ENCODE measurements at regions not wholly inside any gene's neighbourhood (a gene's known extent, or its start where the extent isn't known, plus 50 kb on each side); places are given as distances from the start of the nearest gene placed in this dataset.

DNA sequence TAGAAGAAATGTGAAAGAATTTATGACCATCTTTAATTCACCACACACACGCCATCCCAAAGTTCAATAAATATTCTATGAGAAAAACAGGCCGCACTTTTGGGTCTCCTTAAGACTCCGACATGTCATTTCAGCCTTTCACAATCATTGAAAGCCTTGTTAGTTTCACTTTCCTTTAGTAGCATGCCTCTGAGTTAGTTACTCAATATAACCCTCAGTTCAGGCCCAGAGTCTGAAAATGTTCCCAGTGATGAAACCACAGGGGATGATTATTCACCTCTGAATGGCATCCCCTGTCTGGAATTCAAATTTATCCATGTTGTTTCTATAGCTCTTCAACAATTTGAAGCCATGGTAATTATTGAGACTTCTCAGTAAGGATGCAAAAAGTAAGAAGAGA is 278.1 kb upstream of the NRP1 start:
- Mint-ChIP-seq H3K27ac (peak overlapping the region; percentile 22 to 90 (median 80)), H3K36me3 (no peaks in the 10 kb centered on the region), H3K4me1 (peaks cover 11% of the 10 kb centered on the region), H3K9me3 (peaks cover 0 to 12% (median 9%) of the 10 kb centered on the region in 7 donors), H3K4me3 (peak overlapping the region in 1 of 2 donors; percentile 52), H3K27me3 (ENCODE audit: low read depth in 3 of 3) (peaks cover 0 to 5% (median 2%) of the 10 kb centered on the region in 3 donors)
- H3K4me1 ChIP-seq (ENCODE audit: control insufficient read depth in 1 of 2, insufficient read depth in 2 of 2, low read length in 2 of 2), result peaks cover 13 to 14% of the 10 kb centered on the region in 2 donors
- TF ChIP-seq, protein P1, sequence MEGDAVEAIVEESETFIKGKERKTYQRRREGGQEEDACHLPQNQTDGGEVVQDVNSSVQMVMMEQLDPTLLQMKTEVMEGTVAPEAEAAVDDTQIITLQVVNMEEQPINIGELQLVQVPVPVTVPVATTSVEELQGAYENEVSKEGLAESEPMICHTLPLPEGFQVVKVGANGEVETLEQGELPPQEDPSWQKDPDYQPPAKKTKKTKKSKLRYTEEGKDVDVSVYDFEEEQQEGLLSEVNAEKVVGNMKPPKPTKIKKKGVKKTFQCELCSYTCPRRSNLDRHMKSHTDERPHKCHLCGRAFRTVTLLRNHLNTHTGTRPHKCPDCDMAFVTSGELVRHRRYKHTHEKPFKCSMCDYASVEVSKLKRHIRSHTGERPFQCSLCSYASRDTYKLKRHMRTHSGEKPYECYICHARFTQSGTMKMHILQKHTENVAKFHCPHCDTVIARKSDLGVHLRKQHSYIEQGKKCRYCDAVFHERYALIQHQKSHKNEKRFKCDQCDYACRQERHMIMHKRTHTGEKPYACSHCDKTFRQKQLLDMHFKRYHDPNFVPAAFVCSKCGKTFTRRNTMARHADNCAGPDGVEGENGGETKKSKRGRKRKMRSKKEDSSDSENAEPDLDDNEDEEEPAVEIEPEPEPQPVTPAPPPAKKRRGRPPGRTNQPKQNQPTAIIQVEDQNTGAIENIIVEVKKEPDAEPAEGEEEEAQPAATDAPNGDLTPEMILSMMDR (IDR thresholded peaks at IDR 0.05), result no peak
- DNase-seq, result peak; percentile 64 to 90 (median 87)
- whole genome bisulfite sequencing (ENCODE audit: insufficient coverage), result 23% methylated on average over 2 of the region's 3 CpGs
- H3K27me3 ChIP-seq (ENCODE audit: control insufficient read depth in 2 of 2, insufficient read depth in 2 of 2, low read length in 2 of 2), result peaks cover 0 to 2% of the 10 kb centered on the region in 2 donors
- H3K27ac ChIP-seq (ENCODE audit: low read depth in 1 of 2, low read length in 2 of 2), result peak overlapping the region in 1 of 2 donors; percentile 73
- H3K4me3 ChIP-seq (replicated peaks in 1 of 3; ENCODE audit: low read depth in 2 of 3, low read length in 3 of 3), result peak overlapping the region in 1 of 3 experiments; percentile 15
- peak overlapping the region; percentile 46 for H3K4me2 ChIP-seq (replicated peaks; ENCODE audit: extremely low read depth, low read length, poor library complexity, severe bottlenecking)
- intact Hi-C loops (cut with micrococcal nuclease), result no loop called here
- no peaks in the 10 kb centered on the region for H4K20me1 ChIP-seq (ENCODE audit: insufficient read depth, low read length)
- peak overlapping the region; percentile 74 for H2AFZ ChIP-seq (ENCODE audit: insufficient read depth, low read depth, low read length, poor library complexity, severe bottlenecking)
- no peaks in the 10 kb centered on the region for H3K9me3 ChIP-seq (replicated peaks in 1 of 2; ENCODE audit: control insufficient read depth in 1 of 2, insufficient read depth in 1 of 2, low read length in 2 of 2)
- H3K36me3 ChIP-seq (replicated peaks in 1 of 2; ENCODE audit: control insufficient read depth in 1 of 2, insufficient read depth in 2 of 2, low read length in 2 of 2), result no peaks in the 10 kb centered on the region
- no peak overlapping the region for H3K9ac ChIP-seq (ENCODE audit: insufficient read depth, low read length, poor library complexity, severe bottlenecking)
- no peaks in the 10 kb centered on the region for H3K79me2 ChIP-seq (ENCODE audit: insufficient read depth, low read length)

DNA sequence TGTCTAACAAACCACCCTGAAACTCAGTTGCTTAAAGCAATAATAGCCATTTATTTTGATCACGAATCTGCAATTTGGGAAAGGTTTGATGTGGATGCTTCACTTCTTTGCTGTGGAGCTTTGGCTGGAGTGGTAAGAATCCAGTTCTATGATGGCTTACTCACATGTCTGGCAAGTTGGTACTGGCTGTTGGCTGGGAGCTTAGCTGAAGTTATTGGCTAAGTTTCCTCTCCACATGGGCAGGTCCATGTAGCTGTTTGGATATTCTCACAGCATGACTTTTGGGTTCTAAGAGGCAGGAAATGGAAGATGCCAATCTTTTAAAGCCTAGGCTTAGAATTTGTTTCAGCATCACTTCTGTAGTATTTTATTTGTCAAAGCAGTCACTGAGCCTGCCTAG is 277.6 kb upstream of the NRP1 start:
- Histone ChIP-seq H3K4me2 (replicated peaks; ENCODE audit: extremely low read depth, low read length, poor library complexity, severe bottlenecking) (peak overlapping the region; percentile 46), H2AFZ (ENCODE audit: insufficient read depth, low read depth, low read length, poor library complexity, severe bottlenecking) (peak overlapping the region; percentile 74), H3K36me3 (replicated peaks in 1 of 2; ENCODE audit: control insufficient read depth in 1 of 2, insufficient read depth in 2 of 2, low read length in 2 of 2) (no peaks in the 10 kb centered on the region), H4K20me1 (ENCODE audit: insufficient read depth, low read length) (no peaks in the 10 kb centered on the region), H3K27ac (ENCODE audit: low read depth in 1 of 2, low read length in 2 of 2) (peak overlapping the region in 1 of 2 donors; percentile 73), H3K79me2 (ENCODE audit: insufficient read depth, low read length) (no peaks in the 10 kb centered on the region), H3K4me3 (replicated peaks in 1 of 3; ENCODE audit: low read depth in 2 of 3, low read length in 3 of 3) (peak overlapping the region in 1 of 3 experiments; percentile 15), H3K4me1 (ENCODE audit: control insufficient read depth in 1 of 2, insufficient read depth in 2 of 2, low read length in 2 of 2) (peaks cover 13 to 14% of the 10 kb centered on the region in 2 donors), H3K9me3 (replicated peaks in 1 of 2; ENCODE audit: control insufficient read depth in 1 of 2, insufficient read depth in 1 of 2, low read length in 2 of 2) (no peaks in the 10 kb centered on the region), H3K27me3 (ENCODE audit: control insufficient read depth in 2 of 2, insufficient read depth in 2 of 2, low read length in 2 of 2) (peaks cover 0 to 2% of the 10 kb centered on the region in 2 donors), H3K9ac (ENCODE audit: insufficient read depth, low read length, poor library complexity, severe bottlenecking) (no peak overlapping the region)
- 100% methylated on average over 1 of the region's 1 CpG for WGBS (ENCODE audit: insufficient coverage)
- H3K36me3 Mint-ChIP-seq, result no peaks in the 10 kb centered on the region
- TF ChIP-seq, protein P1 (IDR thresholded peaks at IDR 0.05), result no peak
- peaks cover 11% of the 10 kb centered on the region for H3K4me1 Mint-ChIP-seq
- intact Hi-C loops (cut with micrococcal nuclease), result no loop called here
- H3K27me3 Mint-ChIP-seq (ENCODE audit: low read depth in 3 of 3), result peaks cover 0 to 5% (median 4%) of the 10 kb centered on the region in 3 donors
- H3K27ac Mint-ChIP-seq, result peak overlapping the region; percentile 22 to 90 (median 80)
- peaks cover 0 to 12% (median 9%) of the 10 kb centered on the region in 7 donors for H3K9me3 Mint-ChIP-seq
- H3K4me3 Mint-ChIP-seq, result peak overlapping the region in 1 of 2 donors; percentile 52
- peak in 2 of 3 donors; percentile 9 to 21 for DNase-seq

Measured in CD14-positive monocyte (primary cell).